ENCODE measurements at regions not wholly inside any gene's neighbourhood (a gene's known extent, or its start where the extent isn't known, plus 50 kb on each side); places are given as distances from the start of the nearest gene placed in this dataset.

DNA sequence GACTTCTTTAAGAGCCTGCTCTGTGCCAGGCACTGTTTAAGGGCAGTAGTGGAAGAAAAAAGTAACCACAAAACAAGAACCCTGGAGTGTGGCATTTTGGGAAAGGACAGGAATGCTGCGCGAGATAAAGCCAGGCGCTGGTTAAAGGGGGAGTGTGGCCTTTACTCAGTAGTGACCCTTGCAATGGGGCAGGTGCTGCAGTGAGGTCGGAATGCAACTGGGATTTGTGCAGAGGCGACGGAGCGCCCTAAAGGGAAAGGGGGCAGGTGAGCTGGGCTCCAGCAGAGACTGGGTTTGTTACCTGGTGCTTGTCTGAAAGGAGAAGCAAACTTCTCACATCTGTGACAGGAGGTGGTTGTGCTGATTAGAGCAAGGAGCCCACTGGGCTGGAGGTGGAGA, 263.6 kb downstream of the ACTR3B start:
- TF ChIP-seq, protein P1, sequence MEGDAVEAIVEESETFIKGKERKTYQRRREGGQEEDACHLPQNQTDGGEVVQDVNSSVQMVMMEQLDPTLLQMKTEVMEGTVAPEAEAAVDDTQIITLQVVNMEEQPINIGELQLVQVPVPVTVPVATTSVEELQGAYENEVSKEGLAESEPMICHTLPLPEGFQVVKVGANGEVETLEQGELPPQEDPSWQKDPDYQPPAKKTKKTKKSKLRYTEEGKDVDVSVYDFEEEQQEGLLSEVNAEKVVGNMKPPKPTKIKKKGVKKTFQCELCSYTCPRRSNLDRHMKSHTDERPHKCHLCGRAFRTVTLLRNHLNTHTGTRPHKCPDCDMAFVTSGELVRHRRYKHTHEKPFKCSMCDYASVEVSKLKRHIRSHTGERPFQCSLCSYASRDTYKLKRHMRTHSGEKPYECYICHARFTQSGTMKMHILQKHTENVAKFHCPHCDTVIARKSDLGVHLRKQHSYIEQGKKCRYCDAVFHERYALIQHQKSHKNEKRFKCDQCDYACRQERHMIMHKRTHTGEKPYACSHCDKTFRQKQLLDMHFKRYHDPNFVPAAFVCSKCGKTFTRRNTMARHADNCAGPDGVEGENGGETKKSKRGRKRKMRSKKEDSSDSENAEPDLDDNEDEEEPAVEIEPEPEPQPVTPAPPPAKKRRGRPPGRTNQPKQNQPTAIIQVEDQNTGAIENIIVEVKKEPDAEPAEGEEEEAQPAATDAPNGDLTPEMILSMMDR (conservative IDR thresholded peaks at IDR 0.05 in 1 of 2, IDR thresholded peaks at IDR 0.05 in 1 of 2; ENCODE audit: extremely low read depth in 1 of 2, insufficient read depth in 1 of 2, low read depth in 1 of 2, low read length in 2 of 2): no peak
- TF ChIP-seq EZH2 (IDR thresholded peaks at IDR 0.05; ENCODE audit: borderline replicate concordance, low read length): no peak
